ENCODE measurements at regions not wholly inside any gene's neighbourhood (a gene's known extent, or its start where the extent isn't known, plus 50 kb on each side); places are given as distances from the start of the nearest gene placed in this dataset.

- Histone ChIP-seq H3K4me2 (replicated peaks; ENCODE audit: low read depth, low read length, poor library complexity, severe bottlenecking) (no peak overlapping the region), H3K79me2 (ENCODE audit: control insufficient read depth, insufficient read depth, low read length) (no peaks in the 10 kb centered on the region), H2AFZ (ENCODE audit: insufficient read depth, low read depth, low read length, poor library complexity, severe bottlenecking) (no peak overlapping the region), H3K9ac (ENCODE audit: low read length) (no peak overlapping the region), H3K4me3 (ENCODE audit: control extremely low read depth in 1 of 5, extremely low read depth in 1 of 5, insufficient read depth in 1 of 5, low read depth in 2 of 5, low read length in 4 of 5) (no peak overlapping the region), H4K20me1 (ENCODE audit: control insufficient read depth, insufficient read depth, low read length, poor library complexity, severe bottlenecking) (no peaks in the 10 kb centered on the region), H3K36me3 (replicated peaks in 1 of 2; ENCODE audit: control extremely low read depth in 1 of 2, control insufficient read depth in 1 of 2, extremely low read depth in 1 of 2, insufficient read depth in 2 of 2, low read length in 1 of 2) (no peaks in the 10 kb centered on the region), H3K27ac (ENCODE audit: low read length in 2 of 2) (no peak overlapping the region), H3K9me3 (ENCODE audit: control extremely low read depth in 1 of 3, control insufficient read depth in 2 of 3, insufficient read depth in 1 of 3, low read length in 2 of 3) (no peaks in the 10 kb centered on the region), H3K27me3 (replicated peaks in 1 of 4; ENCODE audit: control extremely low read depth in 1 of 4, control insufficient read depth in 3 of 4, insufficient read depth in 4 of 4, low read length in 3 of 4) (no peaks in the 10 kb centered on the region), H3K4me1 (ENCODE audit: control insufficient read depth in 2 of 2, insufficient read depth in 2 of 2, low read length in 2 of 2) (no peaks in the 10 kb centered on the region)
- DNase-seq, result no peak
- POLR2A ChIA-PET, result no interaction called here
- TF ChIP-seq, protein P1, sequence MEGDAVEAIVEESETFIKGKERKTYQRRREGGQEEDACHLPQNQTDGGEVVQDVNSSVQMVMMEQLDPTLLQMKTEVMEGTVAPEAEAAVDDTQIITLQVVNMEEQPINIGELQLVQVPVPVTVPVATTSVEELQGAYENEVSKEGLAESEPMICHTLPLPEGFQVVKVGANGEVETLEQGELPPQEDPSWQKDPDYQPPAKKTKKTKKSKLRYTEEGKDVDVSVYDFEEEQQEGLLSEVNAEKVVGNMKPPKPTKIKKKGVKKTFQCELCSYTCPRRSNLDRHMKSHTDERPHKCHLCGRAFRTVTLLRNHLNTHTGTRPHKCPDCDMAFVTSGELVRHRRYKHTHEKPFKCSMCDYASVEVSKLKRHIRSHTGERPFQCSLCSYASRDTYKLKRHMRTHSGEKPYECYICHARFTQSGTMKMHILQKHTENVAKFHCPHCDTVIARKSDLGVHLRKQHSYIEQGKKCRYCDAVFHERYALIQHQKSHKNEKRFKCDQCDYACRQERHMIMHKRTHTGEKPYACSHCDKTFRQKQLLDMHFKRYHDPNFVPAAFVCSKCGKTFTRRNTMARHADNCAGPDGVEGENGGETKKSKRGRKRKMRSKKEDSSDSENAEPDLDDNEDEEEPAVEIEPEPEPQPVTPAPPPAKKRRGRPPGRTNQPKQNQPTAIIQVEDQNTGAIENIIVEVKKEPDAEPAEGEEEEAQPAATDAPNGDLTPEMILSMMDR (IDR thresholded peaks at IDR 0.05), result no peak
- TF ChIP-seq EZH2 (IDR thresholded peaks at IDR 0.05; ENCODE audit: borderline replicate concordance, insufficient read depth, low read depth, low read length, poor library complexity, severe bottlenecking), result no peak
- no peaks in the 10 kb centered on the region for H3K4me1 Mint-ChIP-seq
- CTCF ChIA-PET, result no interaction called here
- no peak overlapping the region for H3K4me3 Mint-ChIP-seq
- peaks cover 4% of the 10 kb centered on the region for H3K27me3 Mint-ChIP-seq
- no CpG with 5 or more reads among the region's 1 CpG for WGBS (ENCODE audit: insufficient coverage)
- intact Hi-C loops (cut with micrococcal nuclease), result no loop called here
- no peaks in the 10 kb centered on the region for H3K9me3 Mint-ChIP-seq (ENCODE audit: insufficient read depth)
- no peak overlapping the region for H3K27ac Mint-ChIP-seq
- no peak for ATAC-seq (ENCODE audit: low read depth)
Observed at GRCh38 chr6:100246206-100246605, 218.5 kb downstream of the SIM1 start.

GRCh38 chr6:100240798-100241197 is 223.9 kb downstream of the SIM1 start:
- Histone ChIP-seq H3K36me3 (replicated peaks in 1 of 2; ENCODE audit: control extremely low read depth in 1 of 2, control insufficient read depth in 1 of 2, extremely low read depth in 1 of 2, insufficient read depth in 2 of 2, low read length in 1 of 2) (no peaks in the 10 kb centered on the region), H3K9me3 (ENCODE audit: control extremely low read depth in 1 of 3, control insufficient read depth in 2 of 3, insufficient read depth in 1 of 3, low read length in 2 of 3) (no peaks in the 10 kb centered on the region), H3K27me3 (replicated peaks in 1 of 4; ENCODE audit: control extremely low read depth in 1 of 4, control insufficient read depth in 3 of 4, insufficient read depth in 4 of 4, low read length in 3 of 4) (no peaks in the 10 kb centered on the region), H3K27ac (ENCODE audit: low read length in 2 of 2) (no peak overlapping the region), H3K4me1 (ENCODE audit: control insufficient read depth in 2 of 2, insufficient read depth in 2 of 2, low read length in 2 of 2) (no peaks in the 10 kb centered on the region), H4K20me1 (ENCODE audit: control insufficient read depth, insufficient read depth, low read length, poor library complexity, severe bottlenecking) (no peaks in the 10 kb centered on the region), H3K79me2 (ENCODE audit: control insufficient read depth, insufficient read depth, low read length) (no peaks in the 10 kb centered on the region), H3K4me2 (replicated peaks; ENCODE audit: low read depth, low read length, poor library complexity, severe bottlenecking) (no peak overlapping the region), H3K9ac (ENCODE audit: low read length) (no peak overlapping the region), H2AFZ (ENCODE audit: insufficient read depth, low read depth, low read length, poor library complexity, severe bottlenecking) (no peak overlapping the region), H3K4me3 (ENCODE audit: control extremely low read depth in 1 of 5, extremely low read depth in 1 of 5, insufficient read depth in 1 of 5, low read depth in 2 of 5, low read length in 4 of 5) (no peak overlapping the region)
- H3K9me3 Mint-ChIP-seq (ENCODE audit: insufficient read depth), result no peaks in the 10 kb centered on the region
- H3K4me3 Mint-ChIP-seq, result no peak overlapping the region
- DNase-seq, result no peak
- H3K4me1 Mint-ChIP-seq, result no peaks in the 10 kb centered on the region
- TF ChIP-seq, protein P1 (IDR thresholded peaks at IDR 0.05), result no peak
- no peak for TF ChIP-seq EZH2 (IDR thresholded peaks at IDR 0.05; ENCODE audit: borderline replicate concordance, insufficient read depth, low read depth, low read length, poor library complexity, severe bottlenecking)
- no peak overlapping the region for H3K27ac Mint-ChIP-seq
- ChIA-PET POLR2A (no interaction called here), CTCF (no interaction called here)
- no peak for ATAC-seq (ENCODE audit: low read depth)
- intact Hi-C loops (cut with micrococcal nuclease), result no loop called here
- H3K27me3 Mint-ChIP-seq, result peaks cover 8% of the 10 kb centered on the region
